Kidney (tissue), 13 donors: ENCODE measurements at regions not wholly inside any gene's neighbourhood (a gene's known extent, or its start where the extent isn't known, plus 50 kb on each side); places are given as distances from the start of the nearest gene placed in this dataset.

ENCODE experiments used
- DNase-seq, 5 donors: peaks; one replicate each; pipeline ENCODE4 v3.0.0-alpha.2; 2013 to 2020
- FAIRE-seq: peaks from 2 replicates; lab custom pipeline; 2012; peaks lifted over from hg19 to GRCh38; lab: Jason Lieb, UNC
- H3K27ac ChIP-seq, 2 donors: one replicate each; pipeline ENCODE4 v1.7.0; 2013; ENCODE audit warnings: low read depth in 2 of 2, low read length in 2 of 2, inconsistent platforms in 1 of 2
- H3K27me3 ChIP-seq: one replicate; pipeline ENCODE4 v1.7.1; 2013; ENCODE audit warnings: low read length, inconsistent platforms; ENCODE audit not compliant: control insufficient read depth, insufficient read depth
- H3K36me3 ChIP-seq, 3 donors: one replicate each; pipeline versions ENCODE4 v1.7.0 to v1.7.1; 2013; ENCODE audit warnings: low read length in 3 of 3, control low read depth in 1 of 3, inconsistent platforms in 1 of 3; ENCODE audit not compliant: insufficient read depth in 3 of 3, control insufficient read depth in 2 of 3
- H3K4me1 ChIP-seq, 3 donors: one replicate each; pipeline versions ENCODE4 v1.7.0 to v1.7.1; 2013; ENCODE audit warnings: low read length in 3 of 3, inconsistent platforms in 1 of 3, low read depth in 1 of 3; ENCODE audit not compliant: control insufficient read depth in 2 of 3, insufficient read depth in 2 of 3
- H3K4me3 ChIP-seq, 3 donors: one replicate each; pipeline versions ENCODE4 v1.7.0 to v1.8.1; 2013; ENCODE audit warnings: low read length in 3 of 3, control low read depth in 1 of 3, inconsistent platforms in 1 of 3
- H3K9ac ChIP-seq, 3 donors: one replicate each; pipeline versions ENCODE4 v1.7.0 to v1.7.1; 2013; ENCODE audit warnings: low read length in 3 of 3, control low read depth in 1 of 3, inconsistent platforms in 1 of 3
- H3K9me3 ChIP-seq, 3 donors: one replicate each; pipeline versions ENCODE4 v1.7.0 to v1.7.1; 2013; ENCODE audit warnings: low read length in 3 of 3, control low read depth in 1 of 3, inconsistent platforms in 1 of 3; ENCODE audit not compliant: control insufficient read depth in 2 of 3, insufficient read depth in 1 of 3
- CTCF ChIP-seq: IDR thresholded peaks from 3 replicates; pipeline ENCODE4 v1.5.1; 2012; ENCODE audit warnings: mild to moderate bottlenecking, moderate library complexity, borderline replicate concordance; ENCODE audit not compliant: insufficient read depth; ENCODE audit errors: extremely low read depth
- intact Hi-C: fragments of 100-400 bp; cut with DNase I; formaldehyde crosslinking; loops from one replicate; pipeline ENCODE4 v1.11.1; 2022
- donor health status: control.
- donor health status: control.
- donor health status: control.
- donor health status: control.
- donor health status: control.
- donor health status: DM: yes; HTN: yes; CAD: no.
- donor health status: Normal renal cell carcinoma (clear cell type).

GRCh38 chr2:5851410-5851809, 159.2 kb downstream of the SOX11 start:
- Histone ChIP-seq H3K4me3 (no peak overlapping the region), H3K27ac (no peak overlapping the region), H3K36me3 (no peaks in the 10 kb centered on the region), H3K4me1 (no peaks in the 10 kb centered on the region), H3K27me3 (no peaks in the 10 kb centered on the region), H3K9ac (no peak overlapping the region), H3K9me3 (no peaks in the 10 kb centered on the region)
- DNase-seq (no peak), FAIRE-seq (no peak)
- intact Hi-C loops = no loop called here
- TF ChIP-seq CTCF = no peak

GRCh38 chr2:5854797-5855196, 162.6 kb downstream of the SOX11 start:
- Histone ChIP-seq H3K36me3 (no peaks in the 10 kb centered on the region), H3K27me3 (no peaks in the 10 kb centered on the region), H3K4me1 (no peaks in the 10 kb centered on the region), H3K4me3 (no peak overlapping the region), H3K9me3 (no peaks in the 10 kb centered on the region), H3K27ac (no peak overlapping the region), H3K9ac (no peak overlapping the region)
- intact Hi-C loops = no loop called here
- FAIRE-seq = no peak
- no peak for DNase-seq
- no peak for TF ChIP-seq CTCF

DNA sequence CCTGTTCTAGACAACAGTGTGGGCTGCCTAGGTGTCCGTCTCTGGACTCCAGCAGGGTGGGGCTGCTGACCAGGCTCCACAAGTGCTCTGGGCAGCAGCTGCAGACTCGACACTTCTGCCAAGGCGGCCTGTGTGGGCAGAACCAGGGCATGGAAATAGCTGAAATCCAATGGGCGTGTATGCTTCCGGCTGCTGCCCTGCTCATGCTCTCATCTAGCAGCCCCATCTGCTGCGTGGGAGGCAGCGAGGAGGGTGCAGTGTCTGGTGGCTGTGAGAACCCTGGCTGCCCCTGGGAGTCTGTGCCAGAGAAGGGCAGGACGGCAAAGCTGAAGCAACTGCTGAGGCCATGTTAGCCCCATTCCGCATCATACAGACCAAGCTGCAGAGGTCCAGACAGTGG, 174.9 kb downstream of the SOX11 start:
- no peak for DNase-seq
- intact Hi-C loops = no loop called here
- no peaks in the 10 kb centered on the region for H3K36me3 ChIP-seq
- no peaks in the 10 kb centered on the region for H3K9me3 ChIP-seq
- TF ChIP-seq CTCF = no peak
- H3K9ac ChIP-seq = no peak overlapping the region
- no peaks in the 10 kb centered on the region for H3K4me1 ChIP-seq
- H3K27me3 ChIP-seq = no peaks in the 10 kb centered on the region
- no peak overlapping the region for H3K4me3 ChIP-seq
- no peak overlapping the region for H3K27ac ChIP-seq
- FAIRE-seq = no peak

GRCh38 chr2:5868931-5869330, 176.7 kb downstream of the SOX11 start:
- intact Hi-C loops = no loop called here
- H3K4me3 ChIP-seq = no peak overlapping the region
- H3K9ac ChIP-seq = no peak overlapping the region
- no peaks in the 10 kb centered on the region for H3K36me3 ChIP-seq
- no peaks in the 10 kb centered on the region for H3K4me1 ChIP-seq
- DNase-seq = no peak
- no peak for FAIRE-seq
- H3K27me3 ChIP-seq = no peaks in the 10 kb centered on the region
- no peaks in the 10 kb centered on the region for H3K9me3 ChIP-seq
- no peak for TF ChIP-seq CTCF
- H3K27ac ChIP-seq = no peak overlapping the region
